ENCODE measurements at regions not wholly inside any gene's neighbourhood (a gene's known extent, or its start where the extent isn't known, plus 50 kb on each side); places are given as distances from the start of the nearest gene placed in this dataset.
"Not testable (repeated sequence)": the region's sequence is repeated elsewhere in the genome, so short reads cannot be mapped to it uniquely, and the experiment has no call there.

DNA sequence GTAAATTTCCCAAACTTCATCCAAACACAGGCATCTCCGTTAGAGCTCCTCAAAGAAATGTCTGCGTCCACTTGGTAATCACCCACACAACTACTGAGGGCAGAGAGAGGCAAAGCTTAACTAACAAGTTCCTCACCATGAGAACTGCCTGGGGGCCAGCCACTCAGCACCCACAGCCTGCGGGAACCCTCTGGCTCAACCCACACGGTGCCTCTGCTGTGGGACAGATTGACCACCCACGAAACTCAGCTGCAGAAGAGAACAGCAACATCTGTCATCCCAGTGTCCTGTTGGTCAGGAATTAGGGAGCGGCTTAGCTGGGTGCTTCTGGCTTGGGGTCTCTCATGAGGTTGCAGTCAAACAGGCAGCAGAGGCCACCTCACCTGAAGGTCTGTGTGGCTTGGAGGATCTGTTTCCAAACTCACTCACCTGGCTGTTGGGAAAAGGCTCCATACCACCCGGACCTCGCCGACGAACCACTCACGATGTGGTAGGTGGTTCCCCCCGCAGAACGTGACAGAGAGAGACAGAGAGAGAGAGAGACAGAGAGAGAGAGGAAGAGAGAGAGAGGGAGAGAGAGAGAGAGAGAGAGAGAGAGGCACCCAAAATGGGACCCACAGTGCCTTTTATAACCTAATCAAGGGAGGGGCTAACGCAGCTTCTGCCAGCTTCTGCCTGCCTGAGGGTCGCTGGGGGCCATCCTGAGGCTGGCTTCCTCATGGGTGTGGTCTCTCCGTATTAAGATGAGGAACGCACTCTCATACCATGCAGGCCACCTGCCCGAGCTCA, 103.5 kb downstream of the OLFM1 start:
- FAIRE-seq (no peak), DNase-seq (ENCODE audit: insufficient read length, low spot score) (no peak)
- TF ChIP-seq POLR2A (IDR thresholded peaks at IDR 0.05; ENCODE audit: low read depth, low read length) (no peak), TAF1 (IDR thresholded peaks at IDR 0.05; ENCODE audit: low read depth, low read length) (no peak), POU2F2 (IDR thresholded peaks at IDR 0.05; ENCODE audit: low read depth, low read length) (no peak), PAX5 (IDR thresholded peaks at IDR 0.05; ENCODE audit: insufficient read depth, low read length, severe bottlenecking) (no peak), SPI1 (IDR thresholded peaks at IDR 0.05; ENCODE audit: low read depth, low read length) (no peak), POLR2AphosphoS5 (IDR thresholded peaks at IDR 0.05; ENCODE audit: low read depth, low read length) (no peak)

DNA sequence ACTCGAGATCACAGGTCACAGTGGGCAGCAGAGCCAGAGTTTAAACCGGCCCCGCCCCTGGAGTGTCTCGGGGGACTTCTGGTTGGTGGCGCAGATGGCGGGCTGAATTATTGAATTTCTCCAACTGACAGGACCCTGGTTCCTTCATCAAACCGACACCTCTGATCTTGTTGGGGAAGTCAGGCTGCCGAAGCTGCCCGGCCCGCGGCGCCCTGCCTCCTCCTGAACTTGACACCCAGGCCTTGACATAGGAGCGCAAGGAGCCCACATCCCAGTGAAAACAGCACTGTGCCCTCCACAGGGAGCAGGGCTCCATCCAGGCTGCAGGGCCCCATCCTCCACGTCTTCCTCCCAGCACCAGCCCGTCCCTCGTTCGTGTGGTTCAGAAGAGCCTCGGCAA, 105.2 kb downstream of the OLFM1 start:
- no peak for FAIRE-seq
- no peak for DNase-seq (ENCODE audit: insufficient read length, low spot score)
- TF ChIP-seq POU2F2 (IDR thresholded peaks at IDR 0.05; ENCODE audit: low read depth, low read length) (no peak), TAF1 (IDR thresholded peaks at IDR 0.05; ENCODE audit: low read depth, low read length) (no peak), SPI1 (IDR thresholded peaks at IDR 0.05; ENCODE audit: low read depth, low read length) (no peak), PAX5 (IDR thresholded peaks at IDR 0.05; ENCODE audit: insufficient read depth, low read length, severe bottlenecking) (no peak), POLR2AphosphoS5 (IDR thresholded peaks at IDR 0.05; ENCODE audit: low read depth, low read length) (no peak), POLR2A (IDR thresholded peaks at IDR 0.05; ENCODE audit: low read depth, low read length) (no peak)

DNA sequence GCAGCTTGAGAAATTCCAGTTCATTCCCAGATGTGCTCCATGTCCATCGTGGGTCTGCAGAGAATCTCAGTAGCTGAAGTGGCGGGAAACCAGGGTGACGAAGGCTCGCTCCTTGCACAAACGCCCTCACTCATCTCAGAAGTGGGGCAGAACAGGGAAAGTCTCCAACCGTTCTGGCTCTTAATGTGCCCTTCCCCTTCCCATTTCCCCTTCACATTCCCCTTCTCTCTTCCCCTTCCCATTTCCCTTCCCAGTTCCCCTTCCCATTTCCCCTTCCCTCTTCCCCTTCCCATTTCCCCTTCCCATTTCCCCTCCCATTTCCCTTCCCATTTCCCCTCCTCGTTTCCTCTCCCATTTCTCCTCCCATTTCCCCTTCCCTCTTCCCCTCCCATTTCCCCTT, 108.5 kb downstream of the OLFM1 start:
- not testable (repeated sequence) for FAIRE-seq; DNase-seq (ENCODE audit: insufficient read length, low spot score)

DNA sequence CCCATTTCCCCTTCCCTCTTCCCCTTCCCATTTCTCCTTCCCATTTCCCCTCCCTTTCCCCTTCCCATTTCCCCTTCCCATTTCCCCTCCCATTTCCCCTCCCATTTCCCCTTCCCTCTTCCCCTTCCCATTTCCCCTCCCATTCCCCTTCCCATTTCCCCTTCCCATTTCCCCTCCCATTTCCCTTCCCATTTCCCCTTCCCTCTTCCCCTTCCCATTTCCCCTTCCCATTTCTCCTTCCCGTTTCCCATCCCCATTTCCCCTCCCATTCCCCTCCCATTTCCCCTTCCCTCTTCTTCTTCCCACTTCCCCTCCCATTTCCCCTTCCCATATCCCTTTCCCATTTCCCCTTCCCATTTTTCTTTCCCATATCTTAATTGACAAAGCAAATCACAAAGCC, 109.0 kb downstream of the OLFM1 start:
- FAIRE-seq (no peak), DNase-seq (ENCODE audit: insufficient read length, low spot score) (no peak)
- no peak for TF ChIP-seq POLR2A (IDR thresholded peaks at IDR 0.05; ENCODE audit: low read depth, low read length)
- TF ChIP-seq POLR2AphosphoS5 (IDR thresholded peaks at IDR 0.05; ENCODE audit: low read depth, low read length), result no peak
- TF ChIP-seq PAX5 (IDR thresholded peaks at IDR 0.05; ENCODE audit: insufficient read depth, low read length, severe bottlenecking), result no peak
- no peak for TF ChIP-seq TAF1 (IDR thresholded peaks at IDR 0.05; ENCODE audit: low read depth, low read length)
- no peak for TF ChIP-seq POU2F2 (IDR thresholded peaks at IDR 0.05; ENCODE audit: low read depth, low read length)
- no peak for TF ChIP-seq SPI1 (IDR thresholded peaks at IDR 0.05; ENCODE audit: low read depth, low read length)

DNA sequence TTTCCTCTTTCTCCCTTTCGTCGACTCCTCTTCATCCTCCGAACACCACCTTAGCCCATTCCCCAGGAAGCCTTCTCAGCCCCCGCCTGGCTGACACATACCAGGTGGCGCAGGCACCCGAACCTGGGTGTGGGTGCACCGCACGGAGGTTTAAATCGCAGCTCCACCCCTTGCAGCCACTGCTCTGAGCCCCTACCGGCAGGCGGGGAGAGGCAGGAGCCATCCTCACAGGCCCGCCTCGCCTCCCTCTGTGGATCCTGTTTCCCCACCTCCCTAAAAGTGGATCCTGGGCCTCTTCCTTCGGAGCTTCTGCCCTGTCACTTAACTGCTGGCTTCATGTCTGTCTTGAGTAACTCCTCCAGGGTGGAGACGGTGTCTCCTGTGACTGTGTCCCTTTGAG, 110.7 kb downstream of the OLFM1 start:
- no peak for FAIRE-seq
- DNase-seq (ENCODE audit: insufficient read length, low spot score), result no peak
- TF ChIP-seq SPI1 (IDR thresholded peaks at IDR 0.05; ENCODE audit: low read depth, low read length) (no peak), POLR2AphosphoS5 (IDR thresholded peaks at IDR 0.05; ENCODE audit: low read depth, low read length) (no peak), PAX5 (IDR thresholded peaks at IDR 0.05; ENCODE audit: insufficient read depth, low read length, severe bottlenecking) (no peak), POU2F2 (IDR thresholded peaks at IDR 0.05; ENCODE audit: low read depth, low read length) (no peak), POLR2A (IDR thresholded peaks at IDR 0.05; ENCODE audit: low read depth, low read length) (no peak), TAF1 (IDR thresholded peaks at IDR 0.05; ENCODE audit: low read depth, low read length) (no peak)

DNA sequence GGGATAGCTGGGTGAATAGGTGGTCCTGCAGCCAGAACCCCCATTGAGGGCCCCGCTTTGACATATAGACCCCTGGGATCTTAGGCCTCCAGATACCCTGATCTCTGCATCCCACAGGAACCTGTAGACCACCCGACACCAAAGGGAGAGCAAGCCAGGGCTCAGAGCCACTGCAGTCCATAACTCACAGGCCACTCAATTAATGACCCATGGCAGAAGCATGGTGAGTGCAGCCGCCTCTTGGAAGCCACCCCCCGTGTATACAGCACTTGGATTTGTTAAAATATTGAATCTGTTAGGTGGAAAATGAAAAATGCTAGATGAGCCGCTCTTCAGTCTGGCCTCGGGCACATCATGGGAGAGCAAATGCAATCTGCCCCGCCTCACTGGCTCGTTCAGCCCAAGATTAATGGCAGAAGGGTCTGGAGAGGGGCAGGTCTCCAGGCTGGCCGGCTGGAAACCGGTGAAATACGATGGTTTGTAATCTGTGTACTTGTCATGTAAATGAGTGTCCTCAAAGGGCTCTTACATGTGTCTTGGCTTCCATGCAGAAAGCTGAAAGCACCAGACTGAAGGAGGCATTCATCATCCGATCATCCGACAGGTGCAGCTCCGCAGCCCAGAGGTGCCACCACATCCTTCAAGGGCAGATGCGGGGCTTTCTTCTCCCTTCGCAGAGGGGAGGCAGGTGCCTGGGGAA, 111.3 kb downstream of the OLFM1 start:
- FAIRE-seq, result no peak
- no peak for TF ChIP-seq POLR2A (IDR thresholded peaks at IDR 0.05; ENCODE audit: low read depth, low read length)
- no peak for TF ChIP-seq TAF1 (IDR thresholded peaks at IDR 0.05; ENCODE audit: low read depth, low read length)
- no peak for TF ChIP-seq PAX5 (IDR thresholded peaks at IDR 0.05; ENCODE audit: insufficient read depth, low read length, severe bottlenecking)
- no peak for TF ChIP-seq POLR2AphosphoS5 (IDR thresholded peaks at IDR 0.05; ENCODE audit: low read depth, low read length)
- TF ChIP-seq SPI1 (IDR thresholded peaks at IDR 0.05; ENCODE audit: low read depth, low read length), result no peak
- TF ChIP-seq POU2F2 (IDR thresholded peaks at IDR 0.05; ENCODE audit: low read depth, low read length), result no peak

DNA sequence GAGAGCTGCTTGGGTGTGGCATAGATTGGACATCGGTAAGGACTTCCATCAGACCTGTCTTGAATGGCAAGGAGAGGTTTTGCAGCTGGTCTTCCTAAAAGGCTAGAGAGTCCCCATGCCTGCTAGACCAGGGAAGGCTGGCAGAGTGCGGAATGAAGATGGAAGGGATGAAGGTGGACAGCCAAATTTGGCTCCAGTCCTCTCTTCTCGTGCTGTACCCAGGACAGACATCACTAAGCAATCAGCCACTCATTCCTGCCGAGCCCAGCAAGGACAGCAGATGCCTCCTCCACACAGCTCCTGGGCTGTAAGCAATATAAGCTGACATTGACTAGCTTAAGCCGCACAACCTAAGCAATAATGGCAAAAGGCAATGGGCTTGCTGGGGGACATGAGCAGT, 112.0 kb downstream of the OLFM1 start:
- TF ChIP-seq POLR2A (IDR thresholded peaks at IDR 0.05; ENCODE audit: low read depth, low read length) (no peak), SPI1 (IDR thresholded peaks at IDR 0.05; ENCODE audit: low read depth, low read length) (no peak), POLR2AphosphoS5 (IDR thresholded peaks at IDR 0.05; ENCODE audit: low read depth, low read length) (no peak), TAF1 (IDR thresholded peaks at IDR 0.05; ENCODE audit: low read depth, low read length) (no peak), PAX5 (IDR thresholded peaks at IDR 0.05; ENCODE audit: insufficient read depth, low read length, severe bottlenecking) (no peak), POU2F2 (IDR thresholded peaks at IDR 0.05; ENCODE audit: low read depth, low read length) (no peak)

More for the DNA sequence above, 111.3 kb downstream of the OLFM1 start:
- no peak for DNase-seq (ENCODE audit: insufficient read length, low spot score)

DNA sequence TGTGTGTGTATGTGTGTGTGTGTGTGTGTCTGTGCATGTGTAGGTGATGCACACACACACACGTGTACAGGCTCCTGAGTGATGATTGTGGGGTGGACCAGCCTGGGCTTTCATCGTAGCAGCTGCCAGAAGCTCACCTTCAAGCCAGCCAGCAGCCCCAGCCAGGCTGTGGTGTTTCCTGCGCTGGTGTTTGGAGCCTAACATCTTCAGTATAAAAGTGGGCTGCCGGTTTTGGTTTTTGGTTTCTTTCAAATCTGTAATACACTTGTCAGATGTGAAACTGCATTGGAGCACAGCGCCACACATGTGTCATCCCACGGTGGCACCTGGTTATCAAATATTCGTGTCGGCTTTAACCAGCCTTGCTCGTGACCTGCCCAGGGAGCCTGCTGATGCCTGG, 114.2 kb downstream of the OLFM1 start:
- FAIRE-seq (no peak), DNase-seq (ENCODE audit: insufficient read length, low spot score) (no peak)
- TF ChIP-seq POLR2A (IDR thresholded peaks at IDR 0.05; ENCODE audit: low read depth, low read length) (no peak), SPI1 (IDR thresholded peaks at IDR 0.05; ENCODE audit: low read depth, low read length) (no peak), TAF1 (IDR thresholded peaks at IDR 0.05; ENCODE audit: low read depth, low read length) (no peak), POLR2AphosphoS5 (IDR thresholded peaks at IDR 0.05; ENCODE audit: low read depth, low read length) (no peak), PAX5 (IDR thresholded peaks at IDR 0.05; ENCODE audit: insufficient read depth, low read length, severe bottlenecking) (no peak), POU2F2 (IDR thresholded peaks at IDR 0.05; ENCODE audit: low read depth, low read length) (no peak)

More for the DNA sequence above, 112.0 kb downstream of the OLFM1 start:
- FAIRE-seq (no peak), DNase-seq (ENCODE audit: insufficient read length, low spot score) (no peak)

DNA sequence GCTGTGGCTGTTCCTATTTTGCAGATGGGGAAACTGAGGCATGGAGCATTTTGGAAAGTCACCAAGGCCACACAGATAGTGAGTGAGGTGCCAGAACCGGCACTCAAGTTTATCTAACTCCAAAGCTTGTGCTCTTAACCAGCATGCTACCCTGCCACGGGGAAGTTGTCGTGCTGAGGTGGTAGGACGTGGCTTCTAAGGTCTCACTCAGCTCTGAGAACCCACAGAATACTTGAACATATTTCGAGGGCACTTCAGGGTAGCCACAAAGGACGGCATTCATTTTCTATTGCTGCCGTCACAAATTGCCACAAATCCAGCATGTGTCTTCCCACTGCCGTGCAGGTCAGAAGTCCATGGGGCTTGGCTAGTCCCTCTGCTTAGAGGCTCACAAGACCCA, 116.7 kb downstream of the OLFM1 start:
- DNase-seq (ENCODE audit: insufficient read length, low spot score) (no peak), FAIRE-seq (no peak)
- TF ChIP-seq POLR2A (IDR thresholded peaks at IDR 0.05; ENCODE audit: low read depth, low read length), result no peak
- TF ChIP-seq PAX5 (IDR thresholded peaks at IDR 0.05; ENCODE audit: insufficient read depth, low read length, severe bottlenecking), result no peak
- TF ChIP-seq SPI1 (IDR thresholded peaks at IDR 0.05; ENCODE audit: low read depth, low read length), result no peak
- no peak for TF ChIP-seq POLR2AphosphoS5 (IDR thresholded peaks at IDR 0.05; ENCODE audit: low read depth, low read length)
